GM18517 (cell line): ENCODE measurements at regions not wholly inside any gene's neighbourhood (a gene's known extent, or its start where the extent isn't known, plus 50 kb on each side); places are given as distances from the start of the nearest gene placed in this dataset.

ENCODE experiments used
- ATAC-seq: cut with Tn5 transposase; IDR thresholded peaks from one replicate; pipeline ENCODE4 v1.9.1; 2021; ENCODE audit warnings: mild to moderate bottlenecking, moderate library complexity; ENCODE audit not compliant: unreplicated experiment

DNA sequence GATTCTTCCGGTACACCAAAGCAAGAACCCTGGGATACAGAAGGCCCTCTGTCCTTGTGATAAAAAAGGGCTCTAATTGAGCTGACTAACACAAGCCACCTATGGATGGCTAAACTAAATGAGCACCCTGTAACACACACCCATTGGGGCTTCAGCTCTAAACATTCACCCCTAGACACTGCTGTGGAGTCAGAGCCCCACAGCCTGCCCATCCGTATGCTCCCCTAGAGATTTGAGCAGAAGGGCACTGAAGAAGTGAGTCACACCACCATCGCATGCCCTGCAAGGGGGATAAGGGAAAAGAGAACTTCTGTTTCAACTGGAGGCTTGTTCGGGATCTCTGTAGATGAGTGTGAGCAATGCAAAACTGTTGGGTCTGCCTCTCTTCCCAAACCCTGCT, 545.2 kb downstream of the KCTD8 start:
- no peak for ATAC-seq

DNA sequence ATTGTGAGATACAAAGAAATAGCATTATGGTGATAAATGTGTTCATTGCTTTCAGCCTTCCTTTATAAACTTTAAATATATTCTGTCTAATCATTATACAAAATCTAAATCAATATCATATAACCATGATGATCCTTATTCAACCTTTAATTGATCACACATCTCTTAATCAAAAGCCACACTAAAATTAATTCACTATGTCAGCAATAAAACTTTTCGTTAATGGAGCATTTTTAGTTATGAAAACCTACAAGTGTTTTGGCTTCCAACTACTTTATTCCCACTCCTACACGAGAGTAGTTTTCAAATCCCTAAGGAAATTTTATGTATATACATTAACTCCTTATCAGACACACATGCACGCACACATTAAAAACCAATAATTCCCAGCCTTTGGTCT, 530.2 kb downstream of the KCTD8 start:
- ATAC-seq: no peak

DNA sequence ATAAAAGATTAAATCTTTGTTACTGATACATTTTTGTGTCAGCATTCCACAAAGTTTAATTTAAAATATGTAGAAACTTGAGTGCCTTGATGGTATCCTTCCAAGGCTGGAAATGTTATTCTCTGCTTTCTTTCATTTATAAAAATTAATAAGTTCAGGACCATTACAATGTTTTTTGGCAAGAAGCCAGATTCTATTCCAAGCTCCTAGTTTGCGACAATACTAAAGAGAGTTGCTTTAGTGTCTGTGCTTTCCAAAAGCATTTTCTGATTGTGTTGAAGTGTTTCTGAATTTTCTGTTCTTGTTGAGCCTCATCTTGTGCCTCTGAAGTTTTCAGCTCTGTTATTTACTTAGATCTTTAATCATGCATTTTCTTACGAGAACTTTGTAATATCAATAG, 516.2 kb downstream of the KCTD8 start:
- ATAC-seq: no peak

DNA sequence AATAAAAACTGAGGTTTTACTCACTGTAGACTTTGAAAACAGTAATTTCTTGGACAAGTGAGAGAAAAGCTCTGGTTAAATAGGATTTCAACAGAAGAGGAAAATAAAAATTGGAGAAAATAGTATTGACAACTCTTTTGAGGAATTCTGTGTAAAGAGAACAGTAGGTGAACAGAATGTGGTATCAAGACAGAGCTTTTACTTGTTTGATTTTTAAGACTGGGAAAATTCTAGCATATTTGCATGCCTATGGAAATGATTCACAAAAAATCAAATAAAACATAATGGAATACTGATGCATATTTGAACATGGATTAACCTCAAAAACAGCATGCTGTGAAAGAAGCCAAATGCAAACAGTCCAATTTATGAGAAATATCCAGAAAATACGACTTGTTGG, 504.6 kb downstream of the KCTD8 start:
- ATAC-seq: no peak

DNA sequence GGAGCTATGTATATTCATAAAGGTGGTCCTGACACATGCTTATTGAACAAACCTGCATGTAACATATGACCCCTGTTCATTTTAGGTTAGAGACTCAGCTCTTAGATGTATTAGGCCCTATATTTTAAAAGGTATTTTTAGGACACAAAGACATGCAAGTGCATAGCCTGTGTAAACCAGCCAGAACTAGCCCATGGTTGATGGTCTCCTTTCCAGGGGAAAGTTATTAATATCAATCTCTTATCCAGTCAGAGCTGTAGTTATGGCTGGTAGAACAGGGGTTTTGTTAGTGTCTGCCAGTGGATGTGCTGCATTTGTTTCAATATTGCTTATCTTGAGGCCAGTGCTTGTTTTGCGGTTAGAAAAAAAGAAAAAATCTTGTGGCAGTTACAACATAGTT, 488.6 kb downstream of the KCTD8 start:
- ATAC-seq: no peak

DNA sequence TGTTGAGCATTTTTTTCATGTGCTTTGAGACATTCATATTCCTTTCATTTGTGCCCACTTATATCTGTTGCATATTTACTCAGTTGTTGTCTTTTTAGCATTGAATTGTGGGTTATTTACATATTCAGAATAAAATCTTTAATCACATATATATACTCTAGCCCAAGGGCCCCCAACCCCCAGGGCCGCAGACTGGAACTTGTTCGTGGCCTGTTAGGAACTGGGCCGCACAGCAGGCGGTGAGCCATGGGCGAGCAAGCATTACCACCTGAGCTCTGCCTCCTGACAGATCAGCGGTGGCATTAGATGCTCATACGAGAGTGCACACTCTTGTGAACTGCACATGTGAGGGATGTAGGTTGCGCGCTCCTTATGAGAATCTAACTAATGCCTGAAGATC, 480.6 kb downstream of the KCTD8 start:
- ATAC-seq: no peak

DNA sequence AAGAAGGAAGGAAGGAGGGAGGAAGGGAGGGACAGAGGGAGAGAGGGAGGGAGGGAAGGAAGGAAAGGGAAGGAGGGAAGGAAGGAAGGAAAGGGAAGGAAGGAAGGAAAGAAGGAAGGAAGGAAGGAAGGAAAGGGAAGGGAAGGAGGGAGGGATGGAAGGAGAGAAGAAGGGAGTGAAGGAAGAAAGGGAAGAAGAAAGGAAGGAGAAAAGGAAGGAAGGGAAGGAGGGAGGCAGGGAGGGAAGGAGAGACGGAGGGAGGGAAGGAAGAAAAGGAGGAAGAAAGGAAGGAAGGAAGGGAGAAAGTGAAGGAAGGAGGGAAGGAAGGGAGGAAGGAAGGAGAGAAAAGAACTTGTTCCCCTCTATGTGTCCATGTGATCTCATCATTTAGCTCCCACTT, 465.0 kb downstream of the KCTD8 start:
- no peak for ATAC-seq

DNA sequence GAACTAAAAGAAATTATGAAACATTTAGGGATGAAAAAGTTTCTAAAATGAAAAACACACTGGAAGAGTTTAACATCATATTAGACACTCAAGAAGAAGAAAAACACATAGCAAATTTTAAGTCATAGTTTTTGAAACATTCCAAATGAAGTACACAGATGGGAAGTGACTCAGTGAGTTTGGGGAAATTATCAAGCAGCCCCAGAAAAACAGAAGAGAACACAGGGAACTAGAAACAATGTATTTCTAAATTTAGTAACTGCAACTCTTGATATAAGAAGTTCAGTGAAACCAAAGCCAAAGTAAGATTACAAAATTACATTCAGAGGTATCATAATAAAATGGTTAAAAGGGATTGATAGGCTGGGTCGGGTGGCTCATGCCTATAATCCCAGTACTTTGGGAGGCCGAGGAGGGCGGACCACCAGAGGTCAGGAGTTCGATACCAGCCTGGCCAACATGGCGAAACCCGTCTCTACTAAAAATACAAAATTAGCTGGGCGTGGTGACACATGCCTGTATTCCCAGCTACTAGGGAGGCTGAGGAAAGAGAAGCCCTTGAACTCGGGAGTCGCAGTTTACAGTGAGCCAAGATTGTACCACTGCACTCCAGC, 461.2 kb downstream of the KCTD8 start:
- no peak for ATAC-seq

DNA sequence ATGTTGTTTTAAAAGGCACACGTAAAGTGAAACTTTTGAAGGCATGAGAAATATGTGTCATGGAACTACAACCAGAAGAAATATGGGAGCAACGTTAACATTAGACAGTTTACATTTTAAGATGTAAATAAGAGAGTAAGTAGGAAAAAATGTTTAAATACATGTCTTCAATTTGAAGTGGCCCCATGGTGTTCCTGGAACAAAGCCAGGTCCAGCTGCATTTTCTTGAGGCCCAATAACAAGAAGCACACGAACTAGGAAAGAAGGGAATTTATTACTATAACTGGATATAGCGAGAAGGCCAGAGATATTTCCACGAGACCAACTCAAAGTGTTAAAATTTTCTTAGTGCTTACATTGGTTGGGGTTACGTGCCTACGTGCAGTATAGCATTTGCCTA, 458.1 kb downstream of the KCTD8 start:
- ATAC-seq: no peak

DNA sequence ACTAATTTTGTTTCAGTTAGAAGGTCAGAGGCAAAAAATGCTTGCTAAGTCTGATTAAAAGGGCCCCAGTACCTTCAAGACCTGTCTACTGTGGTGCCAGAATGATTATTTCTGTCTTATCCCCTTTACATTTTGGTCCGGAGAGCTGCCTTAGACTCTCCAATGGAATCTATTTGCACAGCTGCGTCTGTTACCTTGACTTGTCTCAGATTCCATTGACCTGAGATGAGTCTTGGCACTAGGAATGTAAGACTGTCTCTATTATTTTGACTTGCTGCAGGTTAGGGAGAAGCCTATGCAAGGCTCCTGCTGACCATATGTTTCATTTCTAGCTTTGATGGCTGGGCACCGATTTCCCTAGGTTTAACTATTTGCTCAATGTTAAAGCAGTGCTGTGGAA, 457.6 kb downstream of the KCTD8 start:
- ATAC-seq: no peak

DNA sequence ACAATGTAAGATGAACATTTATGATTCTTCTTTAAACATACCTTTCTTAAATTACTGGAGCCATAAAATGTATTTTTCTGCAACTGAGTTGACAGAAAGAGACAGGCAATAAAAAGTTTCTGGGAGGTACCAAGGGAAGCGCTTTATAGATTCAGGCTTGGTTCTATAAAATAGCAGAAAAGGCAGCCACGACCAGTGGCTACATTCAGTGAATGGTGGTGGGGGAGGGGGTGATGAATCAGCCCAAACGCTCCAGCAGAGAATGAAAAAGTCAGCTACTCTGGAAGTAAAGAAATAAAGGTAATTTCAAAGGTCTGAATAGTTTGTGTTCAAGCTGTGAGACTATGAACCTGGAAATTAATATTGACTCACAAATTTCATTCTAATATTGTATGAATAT, 456.1 kb downstream of the KCTD8 start:
- ATAC-seq: no peak

DNA sequence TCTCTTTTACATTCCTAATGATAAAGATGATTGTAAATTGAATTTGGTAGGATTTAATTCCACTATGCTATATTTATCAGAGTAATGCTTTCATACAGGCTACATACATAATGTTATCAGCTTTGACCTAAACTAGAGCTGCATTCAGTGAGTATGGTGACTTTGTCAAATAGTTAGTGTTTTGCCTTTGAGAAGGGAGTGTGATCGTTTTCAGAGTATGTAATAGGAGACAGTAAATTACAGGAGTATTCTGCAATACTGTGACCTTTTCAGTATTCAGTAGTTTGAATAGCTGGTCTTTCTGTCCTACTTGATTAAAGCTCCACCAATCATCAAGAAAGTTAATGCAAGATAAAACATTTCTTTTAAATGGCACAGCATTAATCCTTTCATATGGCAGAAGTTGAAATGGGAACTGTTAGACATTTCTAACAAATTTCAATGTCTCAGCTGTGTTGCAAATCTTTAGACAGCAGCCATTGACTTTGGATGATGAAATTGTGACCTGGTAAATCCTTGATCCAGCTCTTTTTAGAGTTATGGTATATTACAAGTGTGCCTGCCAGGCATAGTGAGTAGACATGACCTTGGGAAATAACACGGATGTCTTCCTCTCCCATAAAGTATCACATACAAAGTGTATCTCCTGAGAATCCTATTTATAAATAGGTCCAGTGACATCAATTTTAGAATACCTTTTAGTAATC, 455.3 kb downstream of the KCTD8 start:
- no peak for ATAC-seq

DNA sequence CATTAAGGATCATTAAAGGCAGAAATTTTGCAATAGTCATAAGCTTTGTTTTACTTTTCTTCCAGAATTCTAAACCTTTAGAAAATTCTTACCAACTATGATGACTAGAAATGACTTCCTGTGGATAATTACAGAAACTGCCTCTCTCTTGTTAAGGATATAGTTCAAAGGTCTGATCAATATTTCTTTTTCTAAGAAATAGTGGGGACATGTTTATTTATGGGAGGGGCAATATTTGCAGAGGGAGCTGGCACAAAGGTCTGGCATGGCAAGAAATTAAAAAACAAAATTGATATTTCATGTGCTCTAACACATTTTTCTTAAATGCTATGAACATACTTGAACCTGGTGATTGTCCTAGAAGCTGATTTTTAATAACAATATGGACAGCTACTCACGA, 448.9 kb downstream of the KCTD8 start:
- no peak for ATAC-seq

DNA sequence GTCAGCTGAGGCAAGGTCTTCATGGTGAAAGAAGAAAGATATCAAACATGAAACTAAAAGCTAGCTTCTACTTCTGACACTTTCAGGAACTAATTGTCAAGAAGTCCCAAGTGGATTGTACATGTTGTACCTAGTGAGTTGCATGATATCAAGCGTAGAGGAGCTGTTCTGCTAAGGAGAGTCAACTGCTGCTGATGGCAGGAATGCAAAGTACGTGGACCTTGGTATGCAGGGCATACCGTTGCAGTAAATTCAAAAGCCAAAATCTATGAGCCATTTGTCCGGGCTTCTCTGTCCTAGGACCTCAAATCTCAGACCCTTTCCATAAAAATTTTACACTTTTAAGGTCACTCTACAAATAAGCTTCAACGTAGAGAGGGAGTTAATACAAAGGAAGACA, 446.2 kb downstream of the KCTD8 start:
- no peak for ATAC-seq

DNA sequence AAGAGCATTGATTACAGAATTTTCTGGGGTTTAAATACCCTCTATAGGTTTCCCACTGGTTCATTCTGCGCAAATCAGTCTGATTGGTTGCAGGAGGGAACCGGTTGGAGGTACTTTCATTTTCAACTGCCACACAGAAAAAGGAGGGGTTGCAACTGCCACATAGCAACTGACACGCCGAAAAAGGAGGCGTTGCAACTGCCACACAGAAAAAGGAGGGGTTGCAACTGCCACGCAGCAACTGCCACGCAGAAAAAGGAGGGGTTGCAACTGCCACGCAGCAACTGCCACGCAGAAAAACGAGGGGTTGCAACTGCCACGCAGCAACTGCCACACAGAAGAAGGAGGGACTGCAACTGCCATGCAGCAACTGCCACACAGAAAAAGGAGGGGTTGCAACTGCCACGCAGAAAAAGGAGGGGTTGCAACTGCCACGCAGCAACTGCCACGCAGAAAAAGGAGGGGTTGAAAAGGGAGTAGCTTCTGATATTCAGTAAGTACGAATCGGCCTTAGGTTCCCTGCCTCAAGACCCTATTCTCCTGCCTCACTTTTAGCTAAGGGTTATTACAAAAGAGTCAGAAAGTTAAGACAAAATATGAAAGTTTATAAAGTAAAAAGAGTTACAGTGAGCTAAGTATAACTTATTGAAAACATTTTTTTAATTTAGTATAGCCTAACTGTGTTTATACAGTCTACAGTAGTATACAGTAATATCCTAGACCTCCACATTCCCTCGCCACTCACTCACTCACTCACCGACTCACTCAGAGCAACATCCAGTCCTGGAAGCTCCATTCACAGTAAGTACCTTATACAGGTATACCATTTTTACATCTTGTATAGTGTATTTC, 431.8 kb downstream of the KCTD8 start:
- no peak for ATAC-seq

DNA sequence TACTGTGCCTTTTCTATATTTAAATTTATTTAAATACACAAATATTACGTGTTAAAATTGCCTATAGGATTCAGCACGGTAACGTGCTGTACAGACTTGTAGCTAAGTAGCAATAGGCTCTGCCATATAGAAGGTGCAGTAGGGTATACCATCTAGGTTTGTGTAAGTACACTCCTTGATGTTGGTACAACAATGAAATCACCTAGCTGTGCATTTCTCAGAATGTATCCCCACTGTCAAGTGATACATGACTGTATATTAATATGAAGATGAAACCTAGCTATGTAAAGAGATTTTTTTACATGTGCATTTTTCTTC, 431.2 kb downstream of the KCTD8 start:
- ATAC-seq: no peak

DNA sequence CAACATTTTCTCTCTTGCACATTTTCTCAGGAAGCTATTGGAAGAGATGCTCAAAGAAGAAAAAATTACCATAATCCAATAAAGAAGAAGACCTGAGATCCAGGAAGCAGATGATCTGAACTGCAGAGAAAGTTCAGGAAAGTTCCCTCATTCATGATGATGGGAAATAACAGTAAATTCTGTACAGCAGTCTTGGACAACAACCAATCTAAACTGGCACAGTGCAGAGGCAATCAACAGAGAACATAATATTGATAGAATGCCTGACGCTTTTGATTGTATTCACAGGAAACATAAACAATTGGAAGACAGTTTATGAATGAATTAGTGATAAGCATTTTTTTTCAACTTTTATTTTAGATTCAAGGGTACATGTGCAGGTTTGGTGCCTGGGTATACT, 428.9 kb downstream of the KCTD8 start:
- no peak for ATAC-seq

DNA sequence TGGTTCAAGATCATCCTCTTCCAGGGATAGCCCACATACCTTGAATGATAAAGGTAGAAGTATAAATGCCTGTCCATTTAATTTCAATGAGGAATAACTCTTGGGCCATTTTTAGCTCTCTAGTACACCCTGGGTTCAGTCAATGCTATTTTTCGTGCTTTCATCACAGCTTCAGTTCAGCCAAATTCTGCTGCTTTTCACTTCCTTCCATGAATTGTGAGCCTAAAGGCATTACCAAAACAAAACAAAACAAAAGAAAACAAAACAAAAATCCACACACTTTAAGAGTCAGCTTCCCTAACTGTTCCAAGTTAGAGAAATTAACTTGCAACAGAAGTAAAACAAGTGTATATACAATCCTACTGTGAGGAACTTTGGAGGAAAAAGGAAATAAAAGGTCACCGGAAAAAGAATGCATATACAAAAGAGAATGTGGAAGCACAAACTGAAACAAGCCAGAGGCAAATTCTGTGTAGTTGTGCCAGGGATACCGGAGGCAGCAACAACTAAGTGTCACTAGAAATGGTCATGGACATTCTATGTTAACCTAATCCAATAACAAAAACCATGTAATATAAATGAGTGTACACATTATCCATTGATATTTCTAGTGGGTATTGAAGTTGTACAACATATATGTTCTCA, 423.1 kb downstream of the KCTD8 start:
- ATAC-seq: no peak

DNA sequence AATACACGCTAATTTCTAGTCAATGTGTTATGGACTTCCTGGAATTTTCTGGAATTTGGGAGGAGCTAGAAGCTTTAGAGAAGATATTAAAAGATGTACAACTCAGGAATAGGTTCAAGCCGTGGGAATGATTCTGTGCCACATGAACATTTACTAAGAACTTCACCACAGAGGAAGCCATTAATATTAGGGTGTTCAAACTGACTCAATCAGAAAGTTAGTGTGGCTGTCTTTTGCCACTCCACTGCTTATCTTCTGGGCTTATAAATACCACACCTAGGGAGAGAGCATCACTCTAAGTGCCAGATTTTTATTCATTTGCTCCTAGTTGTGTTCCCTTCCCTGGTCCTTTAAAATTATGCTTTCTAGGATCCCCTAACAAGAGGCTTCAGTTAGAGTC, 409.8 kb downstream of the KCTD8 start:
- ATAC-seq: no peak

DNA sequence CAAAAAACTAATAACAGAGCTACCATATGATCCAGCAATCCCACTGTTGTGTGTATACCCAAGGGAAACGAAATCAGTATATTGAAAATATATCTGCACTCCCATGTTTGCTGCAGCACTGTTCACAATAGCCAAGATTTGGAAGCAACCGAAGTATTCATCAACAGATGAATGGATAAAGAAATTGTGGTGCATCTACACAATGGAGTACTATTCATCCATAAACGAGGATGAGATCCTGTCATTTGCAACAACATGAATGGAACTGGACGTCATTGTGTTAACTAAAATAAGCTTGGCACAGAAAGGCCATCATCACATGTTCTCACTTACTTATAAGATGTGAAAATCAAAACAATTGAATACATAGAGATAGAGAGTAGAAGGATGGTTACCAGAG, 402.1 kb downstream of the KCTD8 start:
- ATAC-seq: no peak

DNA sequence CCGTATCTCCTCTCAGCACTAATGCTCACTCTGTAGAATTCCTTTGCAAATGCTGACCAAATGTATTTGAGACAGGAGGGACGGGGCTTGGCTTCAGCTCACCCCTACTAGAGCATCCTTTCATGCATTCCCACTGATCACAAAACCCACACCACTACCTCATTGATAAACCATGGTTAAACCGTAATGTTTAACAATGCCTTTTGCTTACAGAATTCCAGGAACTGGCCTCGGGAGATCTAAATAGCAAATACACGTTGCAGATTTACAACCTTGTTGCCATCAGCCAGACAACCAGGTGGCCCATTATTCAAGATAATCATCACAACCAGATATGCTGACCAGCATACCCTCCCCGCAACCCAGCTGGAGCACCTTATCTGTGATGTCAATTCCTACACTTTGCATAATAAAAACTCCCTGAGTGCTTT, 391.9 kb downstream of the KCTD8 start:
- no peak for ATAC-seq

DNA sequence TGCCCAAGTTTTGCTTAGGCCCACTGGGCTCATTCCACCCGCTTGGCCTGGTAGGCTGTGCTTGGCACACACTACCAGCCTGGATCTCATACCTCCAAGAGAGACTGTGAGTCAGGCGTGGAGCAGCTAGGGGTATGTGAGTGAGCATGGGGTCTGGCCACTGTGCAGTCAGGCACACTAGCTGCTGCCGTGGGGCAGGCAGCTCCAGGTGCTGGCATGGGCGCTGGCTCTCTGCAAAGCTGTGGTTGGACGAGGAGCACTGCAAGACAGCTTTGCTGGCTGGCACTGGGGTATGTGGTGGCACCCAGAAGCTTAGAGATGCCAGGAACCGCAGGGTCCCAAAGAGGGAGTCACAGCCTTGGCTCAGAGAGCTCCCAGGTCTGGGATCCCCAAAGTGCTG, 377.8 kb downstream of the KCTD8 start:
- no peak for ATAC-seq
